Heart left ventricle (tissue), 13 donors: ENCODE measurements at regions not wholly inside any gene's neighbourhood (a gene's known extent, or its start where the extent isn't known, plus 50 kb on each side); places are given as distances from the start of the nearest gene placed in this dataset.

Experiments
- POLR2A ChIP-seq, 2 donors: fragments of 450-650 bp; IDR thresholded peaks; one replicate each; pipeline ENCODE4 v1.6.1; 2017; ENCODE audit warnings: antibody characterized with exemption in 2 of 2, mild to moderate bottlenecking in 2 of 2, moderate library complexity in 2 of 2
- TF ChIP-seq, protein P1 (sequence below), 12 donors: fragments of 200-600 bp; sonication (generic) in 4 of 12; IDR thresholded peaks; one replicate each; pipeline versions ENCODE4 v1.5.0 to v1.8.0; 2018 to 2022; ENCODE audit warnings: antibody characterized with exemption in 12 of 12, mild to moderate bottlenecking in 5 of 12
- donor health status: ischemic (EF 13 %, LVEDD 7.1; RV severe dilation, severe dysfunction).
- donor health status: DM: no; HTN: yes; CAD: no.
- donor health status: DM: no; HTN: no; CAD: no.
- donor health status: ischemic (EF 25% LVEDD 6.9; RV normal size, moderate dysfunction).
- donor health status: ischemic (EF 25% LVEDD 5.7; RV mildly dilated, moderate dysfunction).
- donor health status: ischemic (EF 35%, LVEDD 5.7; RV mildly dilated, moderate dysfunction).
- donor health status: nonischemic (EF 11% LVEDD 7.7; RV severe dilation, severe dysfunction).
- donor health status: DM: yes; HTN: yes; CAD: no.
- donor health status: PGD.
- donor health status: ischemic (EF 29% LVEDD 5.4; RV normal size, mild dysfunction).
- donor health status: nonischemic (EF 23%, LVEDD 6.1; RV moderate dilation, normal function).

GRCh38 chr5:164422400-164422799, 917.0 kb downstream of the MAT2B start:
- TF ChIP-seq, protein P1, sequence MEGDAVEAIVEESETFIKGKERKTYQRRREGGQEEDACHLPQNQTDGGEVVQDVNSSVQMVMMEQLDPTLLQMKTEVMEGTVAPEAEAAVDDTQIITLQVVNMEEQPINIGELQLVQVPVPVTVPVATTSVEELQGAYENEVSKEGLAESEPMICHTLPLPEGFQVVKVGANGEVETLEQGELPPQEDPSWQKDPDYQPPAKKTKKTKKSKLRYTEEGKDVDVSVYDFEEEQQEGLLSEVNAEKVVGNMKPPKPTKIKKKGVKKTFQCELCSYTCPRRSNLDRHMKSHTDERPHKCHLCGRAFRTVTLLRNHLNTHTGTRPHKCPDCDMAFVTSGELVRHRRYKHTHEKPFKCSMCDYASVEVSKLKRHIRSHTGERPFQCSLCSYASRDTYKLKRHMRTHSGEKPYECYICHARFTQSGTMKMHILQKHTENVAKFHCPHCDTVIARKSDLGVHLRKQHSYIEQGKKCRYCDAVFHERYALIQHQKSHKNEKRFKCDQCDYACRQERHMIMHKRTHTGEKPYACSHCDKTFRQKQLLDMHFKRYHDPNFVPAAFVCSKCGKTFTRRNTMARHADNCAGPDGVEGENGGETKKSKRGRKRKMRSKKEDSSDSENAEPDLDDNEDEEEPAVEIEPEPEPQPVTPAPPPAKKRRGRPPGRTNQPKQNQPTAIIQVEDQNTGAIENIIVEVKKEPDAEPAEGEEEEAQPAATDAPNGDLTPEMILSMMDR (IDR thresholded peaks at IDR 0.05): peak in 1 of 12 donors; percentile 12
- no peak for TF ChIP-seq POLR2A (IDR thresholded peaks at IDR 0.05)
